OCI-LY1 (cell line): ENCODE measurements at regions not wholly inside any gene's neighbourhood (a gene's known extent, or its start where the extent isn't known, plus 50 kb on each side); places are given as distances from the start of the nearest gene placed in this dataset.

Experiments used
- H2AFZ ChIP-seq: fragments of 200-600 bp; sonication (generic), shearing (Covaris generic); 2 replicates; pipeline ENCODE4 v1.6.0; 2014; ENCODE audit warnings: antibody characterized with exemption, mild to moderate bottlenecking, low read length
- H3F3A ChIP-seq: fragments of 200-600 bp; sonication (generic), shearing (Covaris generic); 2 replicates; pipeline ENCODE4 v1.6.0; 2014; ENCODE audit warnings: mild to moderate bottlenecking, antibody characterized with exemption, low read length, moderate library complexity; ENCODE audit not compliant: insufficient read depth
- H3K27ac ChIP-seq: fragments of 200-600 bp; sonication (generic); 2 replicates; pipeline ENCODE4 v1.5.1; 2014; ENCODE audit warnings: low read length, mixed run types, mild to moderate bottlenecking, low read depth; ENCODE audit not compliant: poor library complexity, severe bottlenecking
- H3K27me3 ChIP-seq: fragments of 200-600 bp; sonication (generic); 2 replicates; pipeline ENCODE4 v1.6.0; 2014; ENCODE audit warnings: antibody characterized with exemption, mild to moderate bottlenecking, low read length, moderate library complexity; ENCODE audit not compliant: insufficient read depth
- H3K36me3 ChIP-seq: fragments of 200-600 bp; sonication (generic); 2 replicates; pipeline ENCODE4 v1.6.1; 2014; ENCODE audit warnings: mild to moderate bottlenecking, antibody characterized with exemption, low read length, moderate library complexity, mixed read lengths; ENCODE audit not compliant: insufficient read depth
- H3K4me1 ChIP-seq: fragments of 200-600 bp; sonication (generic); 2 replicates; pipeline ENCODE4 v1.5.1; 2014; ENCODE audit warnings: mild to moderate bottlenecking, low read length, moderate library complexity; ENCODE audit not compliant: insufficient read depth, severe bottlenecking
- H3K4me2 ChIP-seq: fragments of 200-600 bp; sonication (generic), shearing (Covaris generic); 2 replicates; pipeline ENCODE4 v1.6.1; 2014; ENCODE audit warnings: low read length
- H3K4me3 ChIP-seq: fragments of 200-600 bp; sonication (generic); 2 replicates; pipeline ENCODE4 v1.5.1; 2014; ENCODE audit warnings: low read length, low read depth, mild to moderate bottlenecking, mixed read lengths; ENCODE audit not compliant: poor library complexity, severe bottlenecking
- H3K79me2 ChIP-seq: fragments of 200-600 bp; shearing (Covaris generic); 2 replicates; pipeline ENCODE4 v1.6.1; 2016; ENCODE audit warnings: mixed run types, low read length, mixed read lengths; ENCODE audit not compliant: insufficient read depth
- H3K9ac ChIP-seq: fragments of 200-600 bp; sonication (generic), shearing (Covaris generic); 2 replicates; pipeline ENCODE4 v1.6.1; 2014; ENCODE audit warnings: mild to moderate bottlenecking, low read length, mixed read lengths
- H3K9me2 ChIP-seq: fragments of 200-600 bp; sonication (generic), shearing (Covaris generic); 2 replicates; pipeline ENCODE4 v1.6.1; 2014; ENCODE audit warnings: low read depth, mild to moderate bottlenecking, low read length, mixed read lengths
- H3K9me3 ChIP-seq: fragments of 200-600 bp; shearing (Covaris generic); 2 replicates; pipeline ENCODE4 v1.6.1; 2014; ENCODE audit warnings: low read length, mixed read lengths
- H4K20me1 ChIP-seq: fragments of 200-600 bp; sonication (generic), shearing (Covaris generic); 2 replicates; pipeline ENCODE4 v1.6.0; 2016; ENCODE audit warnings: mild to moderate bottlenecking, low read length; ENCODE audit not compliant: insufficient read depth
- EZH2 ChIP-seq: fragments of 200-600 bp; sonication (generic), shearing (Covaris generic); IDR thresholded peaks from 2 replicates; pipeline ENCODE4 v1.8.0; 2017; ENCODE audit warnings: borderline replicate concordance, mixed run types, mild to moderate bottlenecking, antibody characterized with exemption, low read length, moderate library complexity, mixed read lengths
- TF ChIP-seq, protein P1 (sequence below): fragments of 200-600 bp; sonication (generic), shearing (Covaris generic); IDR thresholded peaks from 2 replicates; pipeline ENCODE4 v1.5.1; 2017; ENCODE audit warnings: mild to moderate bottlenecking, antibody characterized with exemption, low read length, moderate library complexity, mixed read lengths

DNA sequence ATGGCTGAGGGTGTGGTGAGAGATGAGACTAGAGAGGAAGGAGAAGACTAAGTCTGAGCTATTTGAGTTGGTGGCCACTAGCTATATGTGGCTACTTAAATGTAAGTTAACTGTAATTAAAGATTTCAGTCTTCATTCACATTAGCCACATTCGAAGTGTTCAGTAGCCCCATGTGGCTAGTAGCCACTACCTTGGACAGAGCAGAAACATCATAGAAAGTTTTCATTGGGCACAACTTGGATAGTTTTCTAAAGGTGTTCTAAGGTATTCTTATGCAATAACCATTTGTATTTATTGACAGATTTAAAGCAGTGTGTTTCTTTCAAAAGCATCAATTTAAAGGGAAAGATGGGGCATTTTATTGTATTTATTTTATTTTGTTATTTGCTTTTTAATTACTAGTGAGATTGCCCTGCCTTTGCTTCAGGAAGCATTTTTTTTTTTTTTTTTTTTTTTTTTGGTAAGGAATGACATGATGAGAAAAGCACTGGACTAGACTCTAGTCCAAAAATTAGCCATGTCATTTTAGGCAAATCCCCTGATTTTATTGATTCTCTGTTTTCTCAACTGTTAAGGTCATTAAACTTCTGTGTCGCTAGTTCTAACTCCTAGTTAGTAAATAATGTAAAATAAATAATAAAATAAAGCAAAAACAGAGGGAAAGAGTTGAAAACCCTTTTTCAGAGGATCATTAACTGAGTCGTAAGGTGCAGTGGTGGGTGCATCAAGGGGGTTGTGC, 153.0 kb upstream of the ROBO2 start:
- H3K4me1 ChIP-seq, result no peaks in the 10 kb centered on the region
- no peak for TF ChIP-seq EZH2
- TF ChIP-seq, protein P1, sequence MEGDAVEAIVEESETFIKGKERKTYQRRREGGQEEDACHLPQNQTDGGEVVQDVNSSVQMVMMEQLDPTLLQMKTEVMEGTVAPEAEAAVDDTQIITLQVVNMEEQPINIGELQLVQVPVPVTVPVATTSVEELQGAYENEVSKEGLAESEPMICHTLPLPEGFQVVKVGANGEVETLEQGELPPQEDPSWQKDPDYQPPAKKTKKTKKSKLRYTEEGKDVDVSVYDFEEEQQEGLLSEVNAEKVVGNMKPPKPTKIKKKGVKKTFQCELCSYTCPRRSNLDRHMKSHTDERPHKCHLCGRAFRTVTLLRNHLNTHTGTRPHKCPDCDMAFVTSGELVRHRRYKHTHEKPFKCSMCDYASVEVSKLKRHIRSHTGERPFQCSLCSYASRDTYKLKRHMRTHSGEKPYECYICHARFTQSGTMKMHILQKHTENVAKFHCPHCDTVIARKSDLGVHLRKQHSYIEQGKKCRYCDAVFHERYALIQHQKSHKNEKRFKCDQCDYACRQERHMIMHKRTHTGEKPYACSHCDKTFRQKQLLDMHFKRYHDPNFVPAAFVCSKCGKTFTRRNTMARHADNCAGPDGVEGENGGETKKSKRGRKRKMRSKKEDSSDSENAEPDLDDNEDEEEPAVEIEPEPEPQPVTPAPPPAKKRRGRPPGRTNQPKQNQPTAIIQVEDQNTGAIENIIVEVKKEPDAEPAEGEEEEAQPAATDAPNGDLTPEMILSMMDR, result no peak
- H4K20me1 ChIP-seq, result no peaks in the 10 kb centered on the region
- H3K36me3 ChIP-seq, result no peaks in the 10 kb centered on the region
- H3K9ac ChIP-seq, result no peak overlapping the region
- H3K27ac ChIP-seq, result no peak overlapping the region
- H3F3A ChIP-seq, result no peaks in the 10 kb centered on the region
- H3K79me2 ChIP-seq, result no peaks in the 10 kb centered on the region
- no peak overlapping the region for H2AFZ ChIP-seq
- H3K4me3 ChIP-seq, result no peak overlapping the region
- no peaks in the 10 kb centered on the region for H3K9me2 ChIP-seq
- no peaks in the 10 kb centered on the region for H3K9me3 ChIP-seq
- H3K4me2 ChIP-seq, result no peak overlapping the region
- H3K27me3 ChIP-seq, result 0 out of 2 replicates have a peak, but pooled peaks cover 3% of the 10 kb centered on the region

DNA sequence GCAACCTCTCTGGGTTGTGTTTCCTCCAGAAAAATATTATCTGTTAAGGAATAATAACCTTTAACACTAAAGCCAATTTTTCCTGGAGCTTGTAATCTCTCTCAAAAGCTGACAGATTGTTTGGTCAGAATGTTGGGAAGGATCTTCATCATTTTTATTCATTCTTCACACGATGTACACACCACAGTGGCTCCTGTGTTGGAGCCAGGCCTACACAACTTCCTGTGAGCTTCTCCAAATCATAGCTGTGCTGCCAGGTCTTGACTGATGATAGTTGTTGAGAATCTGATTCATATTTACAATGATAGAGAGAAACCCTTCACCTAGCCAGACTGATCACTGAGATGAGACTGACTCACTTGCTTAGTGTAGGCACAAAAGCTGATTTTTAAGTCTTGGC, 151.0 kb upstream of the ROBO2 start:
- H3F3A ChIP-seq, result no peaks in the 10 kb centered on the region
- H2AFZ ChIP-seq, result no peak overlapping the region
- no peaks in the 10 kb centered on the region for H3K9me2 ChIP-seq
- H3K27ac ChIP-seq, result no peak overlapping the region
- no peaks in the 10 kb centered on the region for H3K4me1 ChIP-seq
- no peak overlapping the region for H3K4me2 ChIP-seq
- H3K9ac ChIP-seq, result no peak overlapping the region
- no peak overlapping the region for H3K4me3 ChIP-seq
- no peaks in the 10 kb centered on the region for H4K20me1 ChIP-seq
- TF ChIP-seq EZH2, result no peak
- TF ChIP-seq, protein P1, result no peak
- no peaks in the 10 kb centered on the region for H3K9me3 ChIP-seq
- H3K36me3 ChIP-seq, result no peaks in the 10 kb centered on the region
- H3K79me2 ChIP-seq, result no peaks in the 10 kb centered on the region
- H3K27me3 ChIP-seq, result no peaks in the 10 kb centered on the region

DNA sequence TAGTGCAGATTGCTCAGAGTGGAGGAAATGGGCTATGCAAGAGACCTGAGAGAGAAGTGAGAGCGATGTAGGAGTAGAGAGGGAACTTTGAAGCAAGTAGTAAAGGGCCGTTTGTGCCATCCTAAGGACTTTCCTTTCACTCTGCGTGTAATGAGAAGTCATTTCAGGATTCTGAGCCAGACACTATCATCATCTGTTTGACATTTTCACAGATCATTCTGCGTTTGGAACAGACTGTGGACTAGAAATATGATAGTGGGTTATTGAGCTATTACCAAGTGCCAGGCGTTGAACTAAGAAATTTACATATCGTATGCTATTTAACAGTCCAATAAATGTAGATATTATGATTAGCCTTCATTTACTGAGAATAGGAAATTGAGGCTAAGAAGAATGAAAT, 150.0 kb upstream of the ROBO2 start:
- Histone ChIP-seq H3K36me3 (no peaks in the 10 kb centered on the region), H3K4me3 (no peak overlapping the region), H3K27me3 (no peaks in the 10 kb centered on the region), H3F3A (no peaks in the 10 kb centered on the region), H3K9me2 (no peaks in the 10 kb centered on the region), H3K9me3 (no peaks in the 10 kb centered on the region), H3K79me2 (no peaks in the 10 kb centered on the region), H3K27ac (no peak overlapping the region), H3K4me2 (no peak overlapping the region), H3K9ac (no peak overlapping the region), H3K4me1 (no peaks in the 10 kb centered on the region), H4K20me1 (no peaks in the 10 kb centered on the region), H2AFZ (no peak overlapping the region)
- TF ChIP-seq, protein P1, result no peak
- TF ChIP-seq EZH2, result no peak
